ENCODE measurements at regions not wholly inside any gene's neighbourhood (a gene's known extent, or its start where the extent isn't known, plus 50 kb on each side); places are given as distances from the start of the nearest gene placed in this dataset.

DNA sequence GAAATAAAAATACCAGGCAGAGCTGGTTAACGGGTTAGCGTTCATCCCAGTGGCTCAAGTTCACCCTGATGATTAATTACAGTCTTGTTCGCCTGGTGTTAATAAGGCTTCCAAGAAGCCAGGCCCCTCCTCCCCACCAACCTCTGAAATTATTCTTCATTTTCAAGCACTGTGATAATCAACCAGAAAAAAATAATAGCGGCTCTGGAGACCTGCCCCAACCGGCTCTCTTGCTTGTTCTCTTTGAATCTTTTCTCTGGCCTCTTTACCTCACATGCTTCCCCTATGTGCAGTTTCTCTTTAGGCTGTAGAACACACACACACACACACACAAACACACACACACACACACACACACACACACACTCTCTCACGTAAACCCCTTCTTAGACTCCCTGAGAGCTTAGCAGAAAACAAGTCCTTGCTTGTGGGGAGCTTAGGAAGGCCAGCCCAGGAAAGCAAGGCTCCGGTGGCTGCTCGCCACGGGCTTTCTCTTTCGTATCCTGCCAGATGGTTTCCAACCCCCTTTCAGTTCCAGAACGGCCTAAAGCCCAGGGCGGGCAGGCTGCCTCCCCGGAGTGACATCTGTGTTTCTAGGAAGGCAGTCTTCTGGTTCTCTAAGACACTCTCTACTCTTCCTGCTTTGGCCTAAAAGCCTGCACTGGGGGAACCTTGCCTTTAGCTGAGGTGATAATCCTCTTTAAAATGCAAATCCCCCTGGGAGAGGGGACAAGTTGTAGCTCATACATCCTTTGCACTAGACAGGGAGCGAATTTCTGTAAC is 106.4 kb upstream of the SESN3 start:
- TF ChIP-seq POLR2AphosphoS5 (IDR thresholded peaks at IDR 0.05; ENCODE audit: low read depth, low read length): no peak
- TF ChIP-seq POLR2A (IDR thresholded peaks at IDR 0.05; ENCODE audit: low read depth, low read length): no peak
- no peak for TF ChIP-seq TAF1 (IDR thresholded peaks at IDR 0.05; ENCODE audit: low read depth, low read length)

Measured in GM12891 (cell line).